ENCODE measurements at regions not wholly inside any gene's neighbourhood (a gene's known extent, or its start where the extent isn't known, plus 50 kb on each side); places are given as distances from the start of the nearest gene placed in this dataset.
"Not testable (repeated sequence)": the region's sequence is repeated elsewhere in the genome, so short reads cannot be mapped to it uniquely, and the experiment has no call there.

DNA sequence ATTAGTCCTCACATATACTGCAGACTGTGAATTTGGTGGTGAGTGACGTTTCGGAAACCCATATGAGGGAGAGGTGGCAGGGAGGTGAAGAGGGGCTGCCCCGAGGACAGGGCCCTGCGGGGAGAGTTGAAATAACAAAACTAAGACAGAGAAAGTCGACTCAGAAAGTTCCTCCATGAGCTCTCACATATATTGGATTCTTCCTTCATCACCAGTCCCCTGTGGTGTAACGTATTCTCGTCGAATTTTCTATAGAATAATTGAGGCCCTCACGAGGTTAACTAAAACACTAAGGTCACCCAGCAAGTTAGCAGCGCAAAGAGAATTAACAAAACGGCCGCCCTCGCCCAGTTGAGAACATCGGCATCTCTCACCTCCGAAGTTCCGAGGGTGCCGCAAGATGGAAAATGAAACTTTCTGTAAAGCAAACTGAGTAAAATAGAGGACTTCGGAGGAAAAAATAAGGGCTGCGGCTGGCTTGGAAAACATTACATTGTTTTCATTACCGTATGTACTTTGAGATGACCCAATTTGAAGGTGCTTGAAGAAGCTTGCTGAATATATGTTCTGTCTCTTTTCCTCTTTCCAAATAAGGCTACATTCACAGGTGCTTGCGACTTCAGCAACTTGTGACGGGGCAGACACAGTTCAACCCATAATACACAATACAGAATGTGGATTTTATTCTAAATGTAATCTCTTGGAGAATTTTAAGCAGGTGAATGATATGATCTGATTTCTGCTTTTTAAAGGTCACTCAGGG lies 490.9 kb upstream of the JARID2 start:
- peak in 1 of 2 donors; percentile 19 for DNase-seq (ENCODE audit: low read depth in 2 of 2)

DNA sequence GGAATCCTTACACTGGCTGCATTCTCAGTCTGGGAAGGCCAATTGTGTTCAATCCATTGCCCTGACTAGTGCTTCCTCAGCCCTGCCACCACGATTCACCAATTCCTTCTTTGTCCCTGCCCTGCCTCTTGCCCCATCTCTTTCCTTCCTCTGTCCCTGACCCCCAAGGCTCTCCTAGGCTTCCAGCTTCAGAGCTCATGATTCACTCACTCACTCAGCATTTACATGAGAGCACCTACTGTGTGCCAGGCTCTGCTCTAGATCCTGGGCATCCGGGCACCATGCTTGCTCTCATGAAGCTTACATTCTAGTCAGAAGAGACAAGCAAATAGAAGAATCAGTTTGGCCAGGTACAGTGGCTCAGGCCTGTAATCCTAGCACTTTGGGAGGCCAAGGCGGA lies 489.5 kb upstream of the JARID2 start:
- DNase-seq (ENCODE audit: low read depth in 2 of 2) = no peak

DNA sequence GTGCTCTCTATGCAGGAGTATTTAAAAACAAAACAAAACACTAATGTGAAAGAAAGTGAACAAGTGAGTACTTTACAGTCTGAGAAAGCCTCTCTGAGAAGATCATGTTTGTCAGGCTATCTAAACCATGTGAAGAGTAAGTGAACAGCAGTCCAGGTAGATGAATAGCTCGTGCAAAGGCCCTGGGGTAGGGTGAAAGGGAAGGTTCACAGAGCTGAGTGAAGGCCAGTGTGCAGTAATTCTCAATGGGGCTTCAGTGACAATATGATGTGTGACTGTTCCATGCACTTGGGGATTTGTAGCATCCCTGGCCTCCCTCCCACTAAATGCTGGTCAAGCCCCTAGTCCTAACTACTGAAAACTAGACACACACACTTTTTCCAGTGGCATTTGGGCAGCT lies 488.9 kb upstream of the JARID2 start:
- no peak for DNase-seq (ENCODE audit: low read depth in 2 of 2)

DNA sequence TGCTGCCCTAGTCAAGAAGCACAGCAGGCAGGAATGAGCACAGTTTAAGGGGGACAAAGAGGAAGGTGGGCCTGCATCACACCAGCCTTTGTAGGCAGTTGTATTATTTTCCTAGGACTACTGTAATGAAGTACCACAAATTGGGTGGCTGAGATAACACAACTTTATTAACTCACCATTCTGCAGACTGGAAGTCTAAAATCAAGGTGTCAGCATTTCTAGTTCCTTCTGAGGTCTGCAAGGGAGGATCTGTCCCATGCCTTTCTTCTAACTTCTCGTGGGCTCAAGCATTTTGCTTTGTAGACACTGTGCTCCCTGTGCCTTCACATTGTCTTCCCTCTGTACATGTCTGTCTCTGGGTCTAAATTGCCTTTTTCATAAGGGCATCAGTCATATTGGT lies 488.5 kb upstream of the JARID2 start:
- DNase-seq (ENCODE audit: low read depth in 2 of 2) = no peak

DNA sequence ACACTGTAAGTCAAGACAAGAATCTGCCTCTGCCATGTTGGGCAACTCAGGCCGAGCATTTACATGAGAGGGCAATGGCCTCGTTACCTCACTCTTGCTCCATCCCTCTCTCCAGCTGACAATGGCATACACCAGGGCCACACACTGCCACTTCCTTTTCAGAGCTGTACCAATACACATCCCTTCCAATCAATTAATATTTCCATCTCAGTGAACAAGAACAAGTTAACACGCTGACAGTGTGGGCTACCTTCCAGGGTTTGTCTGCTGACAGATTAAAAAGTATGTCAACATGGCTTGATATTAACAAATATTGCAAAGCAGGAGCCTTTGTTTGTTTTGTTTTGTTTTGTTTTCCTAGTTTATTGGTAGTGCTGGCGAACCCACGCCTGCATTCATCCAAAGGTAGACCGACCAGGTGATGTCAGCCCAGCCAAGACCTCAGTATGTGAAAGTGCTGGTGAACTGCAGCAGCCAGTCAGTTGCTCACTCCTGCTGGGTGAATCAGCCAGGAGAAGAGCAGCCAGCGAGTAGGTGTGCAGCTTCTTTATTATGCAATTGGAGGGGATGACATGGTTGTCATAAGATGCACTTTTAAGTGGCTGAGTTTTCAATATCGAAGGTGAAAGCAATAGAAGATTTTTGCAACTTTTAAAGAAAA lies 487.3 kb upstream of the JARID2 start:
- no peak for DNase-seq (ENCODE audit: low read depth in 2 of 2)

DNA sequence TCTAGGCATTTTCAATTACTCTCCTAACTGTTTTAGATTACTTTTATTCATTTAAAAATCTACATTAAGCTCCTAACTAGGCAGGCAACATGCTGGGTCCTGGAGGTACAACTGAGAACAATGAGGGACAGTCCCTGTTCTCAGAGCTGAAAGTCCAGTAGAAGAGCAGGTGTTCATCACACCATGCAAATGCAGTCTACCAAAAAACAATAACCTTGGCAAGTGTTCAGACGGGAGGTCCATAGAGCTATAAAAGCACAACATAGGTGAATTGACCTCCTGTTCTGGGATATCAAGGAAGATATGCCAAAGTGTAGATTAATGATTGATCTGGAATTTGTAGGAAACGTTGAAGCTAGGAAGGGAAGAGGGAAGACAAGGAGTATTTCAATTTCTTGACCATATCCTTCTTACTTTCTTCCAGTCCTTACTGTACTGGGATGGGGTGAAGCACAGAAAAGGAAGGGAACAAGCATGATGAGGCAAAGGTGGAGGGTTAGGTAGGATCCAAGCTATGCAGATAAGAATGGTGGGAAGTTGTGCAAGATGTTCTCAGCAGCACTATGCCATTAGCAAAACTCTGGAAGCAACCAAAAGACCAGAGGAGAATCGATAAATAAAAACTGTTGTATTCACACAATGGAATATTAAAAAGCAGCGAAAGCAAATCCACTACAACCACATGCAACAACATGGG lies 485.7 kb upstream of the JARID2 start:
- no peak for DNase-seq (ENCODE audit: low read depth in 2 of 2)

DNA sequence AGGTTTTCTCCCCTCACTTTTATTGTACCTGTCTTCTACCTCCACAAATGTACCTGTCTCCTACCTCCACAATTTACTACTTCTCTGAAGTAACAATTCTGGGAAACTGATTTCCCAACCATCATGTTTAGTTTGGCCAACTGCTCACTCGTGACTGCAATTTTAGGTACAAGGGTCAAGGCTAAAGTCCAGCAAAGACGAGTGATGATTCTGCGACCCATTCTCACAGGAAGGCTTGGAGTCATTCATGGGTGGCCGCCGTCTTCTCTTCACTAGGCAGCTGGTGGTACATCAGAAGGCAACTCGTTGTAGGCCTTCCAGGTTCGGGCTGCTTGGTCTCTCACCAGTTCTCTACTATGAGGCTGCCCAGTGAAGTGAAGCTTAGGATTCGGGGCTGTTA lies 483.8 kb upstream of the JARID2 start:
- DNase-seq (ENCODE audit: low read depth in 2 of 2) = no peak

DNA sequence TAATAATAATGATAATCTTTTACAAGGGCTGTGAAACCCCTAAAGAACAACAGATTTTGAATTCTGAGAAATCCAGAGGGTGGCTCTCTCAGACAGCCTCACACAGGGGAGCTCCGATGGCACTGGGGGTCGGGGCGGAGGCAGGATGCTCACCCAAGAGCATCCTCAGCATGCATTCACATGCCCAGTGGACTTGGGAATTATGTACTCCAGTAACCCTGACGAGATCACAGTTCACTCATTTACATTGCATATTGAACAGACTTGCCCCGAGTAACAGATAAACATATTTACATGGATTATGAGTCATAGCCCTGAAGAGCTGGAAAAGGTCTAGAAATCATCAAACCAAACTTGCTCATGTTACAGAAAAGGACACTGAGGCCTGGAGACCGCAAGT lies 482.7 kb upstream of the JARID2 start:
- DNase-seq (ENCODE audit: low read depth in 2 of 2) = no peak

DNA sequence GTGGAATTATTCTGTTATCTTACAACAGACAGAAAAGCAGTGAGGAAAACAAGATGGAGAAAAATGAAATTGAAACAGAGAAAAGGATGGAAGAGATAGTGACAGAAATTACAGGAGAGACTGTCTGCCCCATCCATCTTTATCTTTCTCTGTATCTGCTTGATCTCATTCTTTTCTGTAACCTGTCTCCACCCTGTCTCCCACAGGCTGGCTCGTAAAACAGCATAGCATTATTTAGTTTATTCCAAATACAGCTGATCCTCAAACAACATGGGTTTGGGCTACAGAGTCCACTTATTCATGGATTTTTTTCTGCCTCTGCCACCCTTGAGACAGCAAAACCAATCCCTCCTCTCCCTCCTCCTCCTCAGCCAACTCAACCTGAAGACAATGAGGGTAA lies 482.3 kb upstream of the JARID2 start:
- no peak for DNase-seq (ENCODE audit: low read depth in 2 of 2)

DNA sequence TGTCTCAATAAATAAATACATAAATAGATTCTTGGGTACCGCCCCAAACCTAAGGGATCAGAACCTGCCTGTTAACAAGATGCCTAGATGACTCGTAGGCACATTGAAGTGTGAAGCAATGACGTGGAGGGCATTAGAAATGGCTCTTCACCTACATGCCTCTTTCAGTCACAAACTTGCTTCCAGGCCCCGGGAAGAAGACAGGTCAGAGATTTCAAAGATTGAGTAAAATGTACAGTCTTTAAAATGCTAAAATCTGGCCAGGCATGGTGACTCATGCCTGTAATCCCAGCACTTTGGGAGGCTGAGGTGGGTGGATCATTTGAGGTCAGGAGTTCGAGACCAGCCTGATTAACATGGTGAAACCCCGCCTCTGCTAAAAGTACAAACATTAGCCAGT lies 480.8 kb upstream of the JARID2 start:
- DNase-seq (ENCODE audit: low read depth in 2 of 2) = no peak

DNA sequence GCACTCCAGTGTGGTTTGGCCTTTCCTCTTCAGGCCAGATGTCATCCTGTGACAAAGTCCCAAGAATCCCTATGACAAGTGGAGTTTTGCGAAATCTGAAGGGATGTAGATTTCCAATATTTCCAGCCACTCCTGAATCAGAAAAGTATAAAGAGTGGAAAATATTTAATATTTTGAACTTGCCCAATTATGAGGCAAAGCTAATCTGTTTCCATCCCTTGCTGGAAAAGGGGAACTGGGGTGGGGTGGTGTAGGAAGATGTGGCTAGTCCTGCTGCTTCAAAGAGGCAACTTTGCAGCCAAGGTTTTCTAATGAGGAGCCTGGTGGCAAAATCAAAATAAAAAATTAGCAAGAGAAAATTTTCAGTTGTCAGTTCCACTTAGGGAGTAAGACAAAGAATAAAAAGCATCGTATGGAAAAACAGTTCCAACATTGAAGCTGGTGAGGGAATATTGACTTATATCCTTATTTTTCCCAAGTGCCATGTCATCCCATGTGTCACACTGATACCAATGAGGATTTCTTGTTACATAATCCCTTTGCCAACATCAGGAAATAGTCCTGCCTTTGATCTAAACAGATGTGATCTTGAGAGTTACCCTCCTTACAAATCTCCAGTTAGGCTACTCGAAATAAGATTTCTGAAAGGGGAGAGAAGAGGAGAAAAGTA lies 480.0 kb upstream of the JARID2 start:
- DNase-seq (ENCODE audit: low read depth in 2 of 2) = no peak

DNA sequence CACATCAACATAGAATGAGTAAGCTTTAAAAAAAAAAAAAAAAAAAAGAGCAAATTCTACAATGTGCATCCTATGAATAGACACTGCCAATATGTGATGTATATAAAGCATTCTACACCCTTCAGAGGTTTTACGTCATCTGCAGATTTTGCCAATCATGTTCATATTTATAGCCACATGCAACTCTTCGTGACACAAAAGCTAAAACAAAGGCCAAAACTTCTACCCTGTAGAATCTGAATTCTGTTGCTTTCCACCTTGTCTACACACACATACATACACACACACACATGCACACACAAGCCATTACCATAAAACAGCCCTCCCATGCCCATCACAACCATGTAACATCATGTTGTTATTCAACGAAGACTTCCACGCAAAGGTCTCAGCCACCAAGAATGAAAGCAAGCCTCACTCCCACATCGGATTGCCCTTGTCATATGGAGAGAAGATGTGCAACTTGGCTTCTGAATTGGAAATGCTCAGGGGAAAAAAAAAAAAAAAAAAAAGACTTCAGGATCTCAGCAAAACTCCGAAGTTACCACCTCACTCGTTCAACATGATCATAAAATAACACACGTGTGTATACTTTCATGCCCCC lies 479.4 kb upstream of the JARID2 start:
- DNase-seq (ENCODE audit: low read depth in 2 of 2) = no peak

DNA sequence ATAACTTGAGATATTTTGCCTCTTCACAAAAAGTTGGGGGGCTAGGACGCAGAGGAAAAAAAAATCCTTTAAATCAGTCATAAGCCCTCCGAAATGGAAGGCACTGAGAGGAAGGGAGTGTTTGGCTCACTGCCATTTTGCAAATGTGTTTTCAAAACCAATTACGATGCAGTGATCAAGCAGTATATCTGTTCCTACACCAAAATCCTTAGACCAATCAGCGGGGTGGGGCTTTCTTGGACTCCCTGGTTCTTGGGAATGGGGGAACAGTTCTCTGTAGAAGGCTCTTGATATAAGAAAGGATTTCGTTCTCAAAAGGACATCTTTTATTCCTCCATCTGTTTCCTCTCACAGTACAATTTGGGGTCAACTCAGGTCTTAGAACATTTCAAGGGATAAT lies 478.6 kb upstream of the JARID2 start:
- no peak for DNase-seq (ENCODE audit: low read depth in 2 of 2)

DNA sequence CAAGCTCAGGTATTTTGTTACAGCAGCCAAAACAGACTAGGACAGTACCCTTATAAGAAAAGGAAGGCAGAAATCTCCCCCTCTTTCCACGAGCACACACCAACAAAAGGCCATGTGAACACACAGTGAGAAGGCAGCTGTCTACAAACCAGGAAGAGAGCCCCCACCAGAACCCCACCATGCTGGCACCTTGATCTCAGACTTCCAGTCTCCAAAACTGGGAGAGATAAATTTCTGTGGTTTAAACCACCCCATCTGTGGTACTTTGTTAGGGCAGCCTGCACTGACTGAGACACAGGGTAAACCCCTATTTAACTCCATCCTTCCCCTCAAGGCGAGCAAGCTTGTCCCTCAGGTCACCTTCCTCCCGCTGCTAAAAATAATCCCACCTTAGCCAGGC lies 475.8 kb upstream of the JARID2 start:
- DNase-seq (ENCODE audit: low read depth in 2 of 2) = no peak

DNA sequence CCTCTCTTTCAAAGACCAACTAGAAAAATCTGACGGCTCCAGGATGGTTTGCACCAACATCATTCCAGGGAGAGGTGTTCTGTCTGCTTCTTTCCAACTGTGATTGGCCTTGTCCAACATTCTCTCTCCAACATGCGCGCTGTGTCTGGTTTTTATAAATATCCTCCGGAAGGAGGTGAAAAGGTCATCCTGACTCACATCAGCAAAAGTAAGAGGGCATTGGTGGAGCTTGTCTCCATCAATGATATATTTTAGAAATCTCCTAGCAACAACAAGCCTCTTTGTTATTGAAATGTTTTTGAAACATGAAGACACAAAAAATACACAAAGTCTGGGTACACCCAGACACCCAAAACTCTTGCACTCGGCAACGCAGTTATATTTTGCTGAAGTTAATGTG lies 475.3 kb upstream of the JARID2 start:
- no peak for DNase-seq (ENCODE audit: low read depth in 2 of 2)

DNA sequence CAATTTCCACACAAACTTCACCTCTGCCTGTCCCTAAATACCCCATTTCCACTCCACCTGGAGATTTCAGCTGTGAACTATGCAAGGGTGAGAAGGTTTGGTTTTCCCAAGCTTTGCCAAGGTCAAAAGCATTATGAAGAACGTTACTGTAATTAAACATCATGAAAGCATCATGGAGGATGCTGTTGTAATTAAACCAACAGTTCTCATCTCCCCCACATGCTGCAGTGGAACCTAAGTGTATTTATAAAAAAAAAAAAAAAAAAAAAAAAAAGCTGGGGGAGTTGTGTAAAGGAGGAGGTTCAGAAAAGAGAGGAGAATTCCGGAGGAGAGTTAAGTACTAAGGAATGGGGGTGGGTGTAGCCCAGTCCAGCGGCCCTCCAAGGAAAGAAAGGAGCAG lies 474.9 kb upstream of the JARID2 start:
- DNase-seq (ENCODE audit: low read depth in 2 of 2) = no peak

DNA sequence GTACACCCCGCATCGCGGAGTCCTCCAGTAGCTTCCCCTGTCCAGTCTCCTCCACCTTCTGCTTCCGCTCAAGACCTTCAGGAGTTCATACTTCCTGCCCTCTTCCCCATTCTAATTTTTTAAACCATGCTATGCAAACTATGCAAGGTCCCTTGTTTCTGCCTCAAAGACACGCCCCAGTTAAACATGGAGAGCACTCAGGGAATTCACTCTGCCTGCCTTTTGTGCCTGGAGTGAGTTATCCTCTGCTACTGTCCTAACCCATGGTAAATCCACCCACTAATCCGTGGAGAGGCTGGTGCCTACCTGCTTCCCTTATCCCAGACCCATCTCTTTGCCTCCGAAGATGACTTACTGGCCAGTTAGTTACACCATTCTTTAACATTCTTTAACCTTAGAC lies 473.7 kb upstream of the JARID2 start:
- no peak for DNase-seq (ENCODE audit: low read depth in 2 of 2)

DNA sequence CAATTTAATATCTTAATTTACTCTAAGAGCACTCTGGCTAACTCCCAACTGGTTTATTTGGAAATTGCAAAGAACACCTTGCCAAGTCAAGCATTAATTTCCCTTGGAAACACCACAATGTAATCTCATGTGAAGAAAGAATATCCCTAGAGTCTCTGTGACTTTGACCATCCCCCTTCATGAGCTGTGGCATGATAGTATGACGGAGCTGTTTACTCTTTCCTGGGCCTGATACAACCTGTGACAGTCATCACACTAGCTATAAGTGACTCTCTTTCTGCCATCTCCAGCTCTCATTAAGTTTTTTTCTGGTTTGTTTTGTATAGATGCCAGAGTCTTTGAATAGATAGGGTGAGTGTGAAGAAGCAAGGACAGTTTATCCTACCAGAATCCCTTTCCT lies 470.3 kb upstream of the JARID2 start:
- DNase-seq (ENCODE audit: low read depth in 2 of 2) = no peak

DNA sequence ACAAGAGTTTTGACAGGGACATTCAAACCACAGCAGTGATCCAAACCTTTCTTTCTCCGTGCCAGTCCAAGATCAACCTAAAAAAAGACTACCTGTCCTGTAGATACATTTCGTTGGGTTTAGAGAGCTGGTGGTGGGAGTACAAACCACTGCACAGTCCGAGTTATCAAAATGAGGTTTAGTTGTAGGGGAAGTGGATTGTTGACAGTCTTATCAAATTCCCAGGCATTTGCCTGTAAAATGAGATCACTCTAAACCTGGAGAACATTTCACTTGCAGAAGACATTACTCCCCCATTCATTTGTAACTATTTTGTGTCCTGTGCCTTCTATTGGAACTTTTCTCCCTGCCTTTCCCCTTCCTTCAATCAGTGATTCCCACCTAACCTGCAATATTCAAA lies 469.6 kb upstream of the JARID2 start:
- no peak for DNase-seq (ENCODE audit: low read depth in 2 of 2)

DNA sequence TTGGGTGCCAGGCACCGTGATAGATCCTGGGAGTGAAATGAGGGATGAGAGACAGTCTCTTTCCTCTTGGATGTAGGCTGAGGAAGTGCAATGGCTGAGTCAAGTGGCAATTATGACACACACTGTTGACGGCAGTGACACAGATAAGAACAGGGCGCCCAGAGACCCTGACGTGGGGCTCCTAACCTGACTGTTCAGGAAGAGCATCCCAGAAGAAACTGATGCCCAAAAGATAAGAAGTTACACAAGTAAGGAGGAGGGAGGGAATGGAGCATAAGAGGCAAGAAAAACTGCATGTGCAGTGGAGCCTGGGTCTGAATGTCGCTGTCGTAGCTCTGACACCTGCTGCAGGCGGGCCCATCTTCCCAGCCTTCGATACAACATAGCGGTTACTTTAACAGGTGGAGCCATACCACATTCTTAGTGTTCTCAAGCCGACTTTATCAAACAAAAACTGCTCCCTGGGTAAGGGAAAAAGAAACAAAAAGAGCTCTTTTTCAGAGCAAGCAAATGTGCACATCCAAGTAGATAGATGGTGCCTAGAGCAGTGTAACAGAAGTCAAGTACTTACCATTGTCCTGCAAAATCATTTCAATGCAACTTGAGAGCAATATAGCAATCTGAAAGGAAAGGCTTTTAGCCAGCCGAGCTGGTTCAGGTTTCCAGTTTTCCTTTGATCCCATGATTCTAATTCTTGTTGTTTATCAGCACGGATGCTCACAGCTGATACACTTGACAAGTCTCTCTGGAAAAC lies 463.9 kb upstream of the JARID2 start:
- no peak for DNase-seq (ENCODE audit: low read depth in 2 of 2)

DNA sequence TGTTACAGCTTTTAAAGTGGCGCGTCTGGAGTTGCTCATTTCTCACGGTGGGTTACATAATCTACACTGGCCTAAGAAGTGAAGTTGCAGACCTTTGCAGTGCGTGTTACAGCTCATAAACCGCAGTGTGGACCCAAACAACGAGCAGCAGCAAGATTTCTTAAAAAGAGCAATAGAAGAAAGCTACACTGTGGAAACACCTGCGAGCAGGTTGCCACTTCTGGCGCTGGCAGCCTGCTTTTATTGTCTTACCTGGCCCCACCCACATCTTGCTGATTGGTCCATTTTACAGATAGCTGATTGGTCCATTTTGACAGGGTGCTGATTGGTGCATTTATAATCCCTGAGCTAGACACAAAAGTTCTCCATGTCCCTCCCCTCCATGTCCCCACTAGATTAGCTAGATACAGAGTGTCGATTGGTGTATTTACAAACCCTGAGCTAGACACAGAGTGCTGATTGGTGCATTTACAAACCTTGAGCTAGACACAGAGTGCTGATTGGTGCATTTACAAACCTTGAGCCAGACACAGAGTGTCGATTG lies 462.9 kb upstream of the JARID2 start:
- not testable (repeated sequence) for DNase-seq (ENCODE audit: low read depth in 2 of 2)

Data from stimulated activated CD4-positive, alpha-beta T cell treated with anti-CD3 and anti-CD28 coated beads, Interleukin-1b, Interleukin-23, amount 100 ng/mL, for 1 hour (primary cell).